ENCODE measurements at regions not wholly inside any gene's neighbourhood (a gene's known extent, or its start where the extent isn't known, plus 50 kb on each side); places are given as distances from the start of the nearest gene placed in this dataset.
"Not testable (repeated sequence)": the region's sequence is repeated elsewhere in the genome, so short reads cannot be mapped to it uniquely, and the experiment has no call there.

DNA sequence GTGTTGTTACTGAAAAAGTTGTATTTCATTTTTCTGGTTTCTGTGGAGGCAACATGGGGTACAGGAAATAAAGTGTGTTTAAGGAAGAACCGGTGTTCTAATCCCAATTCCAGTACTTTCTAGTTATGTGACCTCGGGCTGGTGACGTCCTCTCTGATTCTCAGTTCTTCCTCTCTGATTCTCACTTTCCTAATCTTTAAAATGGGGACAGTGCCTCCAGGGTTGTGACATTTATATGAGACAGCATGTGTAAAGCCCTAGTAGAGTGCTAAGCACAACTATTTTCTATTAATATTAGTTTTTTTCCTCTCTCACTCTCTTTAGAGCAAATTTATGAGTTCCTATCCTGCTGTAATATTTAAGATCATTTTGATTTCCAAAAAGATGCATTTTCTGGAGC, 50.9 kb upstream of the PTPDC1 start:
- ChIA-PET CTCF (no interaction called here), POLR2A (no interaction called here)

DNA sequence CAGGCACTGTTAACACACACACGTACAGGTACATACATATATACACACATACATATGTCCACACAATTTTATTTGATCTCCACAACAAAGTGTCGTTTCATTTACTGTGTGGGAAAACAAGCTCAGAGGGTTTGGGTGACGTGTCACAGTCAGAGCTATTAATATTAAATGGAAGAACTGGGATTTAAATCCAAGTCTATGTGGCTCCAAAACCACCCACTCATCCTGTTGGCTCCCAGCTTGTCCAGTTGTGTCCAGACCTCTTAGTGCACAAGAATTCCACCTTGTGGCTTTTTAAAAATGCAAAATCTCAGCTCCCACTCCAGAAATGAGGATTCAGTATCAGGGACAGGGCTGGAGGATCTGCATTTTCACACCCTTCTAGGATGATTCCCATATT, 52.3 kb upstream of the PTPDC1 start:
- ChIA-PET CTCF (interaction anchor here (0.8 kb wide), 2 partner anchors 17 to 181 kb away, joined by 3 read pairs; no protein-coding TSS in a partner anchor), POLR2A (no interaction called here)

DNA sequence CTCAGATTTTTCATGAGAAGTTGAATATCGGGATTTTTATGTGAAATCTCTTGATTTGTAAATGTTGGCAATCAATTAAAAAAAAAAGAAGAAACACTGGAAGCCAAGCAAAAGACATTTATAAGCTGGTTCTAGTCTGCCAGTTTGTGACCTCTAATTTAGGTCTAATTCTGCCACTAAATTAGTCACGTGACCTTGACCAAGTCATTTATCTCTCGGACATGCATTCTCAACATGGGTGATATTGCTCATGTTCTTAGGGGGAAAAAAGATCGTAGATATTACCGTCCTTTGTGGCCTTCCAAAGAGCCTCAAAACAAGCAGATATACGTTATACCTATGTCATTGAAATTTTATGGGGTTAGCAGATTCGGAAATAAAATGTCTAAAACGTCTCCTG, 52.9 kb upstream of the PTPDC1 start:
- ChIA-PET POLR2A (no interaction called here), CTCF (interaction anchor here (0.8 kb wide), 1 partner anchor 17 kb away, joined by 3 read pairs; no protein-coding TSS in a partner anchor)

DNA sequence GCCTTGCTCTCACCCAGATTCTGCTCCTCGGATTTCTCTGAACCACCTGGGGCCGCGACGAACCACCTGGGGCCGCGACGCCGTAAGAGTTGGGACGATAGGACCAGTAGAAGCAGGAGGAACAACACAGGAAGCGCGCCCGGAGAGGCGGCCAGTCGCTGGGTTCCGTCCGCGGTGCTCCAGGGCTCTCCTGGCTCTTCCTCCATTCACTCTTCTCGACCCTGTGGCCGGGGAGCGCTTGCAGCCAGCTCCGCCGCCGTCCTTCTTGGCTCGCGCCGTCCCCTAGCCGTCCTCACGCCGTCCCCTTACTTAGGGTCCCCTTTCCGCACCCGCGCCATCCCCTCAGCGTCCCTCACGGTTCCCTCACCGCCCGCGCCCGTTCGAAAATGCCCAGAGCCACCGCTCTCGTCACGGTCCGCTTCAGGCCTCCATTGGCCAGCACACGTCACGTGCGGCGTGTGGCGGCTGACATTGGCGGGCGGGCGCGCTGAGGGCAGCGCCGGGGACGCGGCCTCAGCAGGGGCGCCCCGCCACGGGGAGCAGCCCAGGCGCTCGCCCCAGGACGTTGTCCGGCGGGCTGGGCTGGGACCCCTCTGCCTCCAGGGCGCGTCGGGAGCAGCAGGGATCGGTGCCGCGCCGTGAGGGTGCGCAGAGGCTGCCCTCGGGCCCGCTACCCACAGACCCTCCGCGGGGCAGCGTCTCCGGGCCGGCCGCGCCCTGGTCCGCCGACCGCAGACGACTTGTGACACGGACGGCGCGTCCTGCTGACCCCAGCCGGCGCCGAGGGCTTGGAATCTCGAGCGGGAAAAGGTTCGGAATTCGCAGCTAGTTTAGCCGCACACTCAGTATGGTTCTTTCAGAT, 53.7 kb upstream of the PTPDC1 start:
- ChIA-PET CTCF (no interaction called here), POLR2A (no interaction called here)

DNA sequence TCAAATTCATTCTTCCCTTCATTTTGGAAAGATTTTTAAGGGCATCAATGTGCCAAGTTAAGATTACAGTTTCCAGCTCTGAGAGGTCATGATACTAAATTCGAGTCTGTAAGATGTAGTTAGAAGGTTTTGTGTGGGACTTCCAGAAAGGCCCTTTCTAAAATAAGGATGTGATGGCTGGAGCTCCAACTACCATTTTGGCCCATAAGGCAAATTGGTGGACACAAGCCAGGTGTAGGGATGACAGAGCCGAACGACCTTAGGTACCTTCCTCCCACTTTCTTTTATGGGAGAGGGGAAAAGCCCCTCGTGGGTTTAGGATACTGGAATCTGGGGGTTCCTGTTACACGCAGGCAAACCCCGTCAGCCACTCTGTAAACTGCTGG, 54.3 kb upstream of the PTPDC1 start:
- ChIA-PET CTCF (no interaction called here), POLR2A (no interaction called here)

DNA sequence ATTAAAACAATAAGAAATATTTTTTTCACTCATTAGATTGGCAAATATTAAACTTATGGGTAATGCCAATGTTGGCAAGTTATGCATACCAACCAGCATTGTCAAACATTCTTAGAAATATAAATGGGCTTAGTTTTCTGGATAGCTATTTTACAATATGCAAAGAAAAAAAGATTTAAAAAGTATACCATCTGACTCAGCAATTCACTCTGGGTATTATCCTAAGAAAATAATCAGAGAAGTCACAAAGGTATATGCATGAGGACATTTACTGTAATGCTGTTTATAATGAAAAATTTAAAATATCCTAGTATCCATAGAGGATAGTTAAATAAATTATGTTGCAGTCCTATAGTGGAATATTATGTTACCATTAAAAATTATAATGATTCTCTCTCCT, 57.4 kb upstream of the PTPDC1 start:
- ChIA-PET CTCF (interaction anchor here (1.3 kb wide), 1 partner anchor 12 kb away, joined by 7 read pairs; no protein-coding TSS in a partner anchor), POLR2A (no interaction called here)

DNA sequence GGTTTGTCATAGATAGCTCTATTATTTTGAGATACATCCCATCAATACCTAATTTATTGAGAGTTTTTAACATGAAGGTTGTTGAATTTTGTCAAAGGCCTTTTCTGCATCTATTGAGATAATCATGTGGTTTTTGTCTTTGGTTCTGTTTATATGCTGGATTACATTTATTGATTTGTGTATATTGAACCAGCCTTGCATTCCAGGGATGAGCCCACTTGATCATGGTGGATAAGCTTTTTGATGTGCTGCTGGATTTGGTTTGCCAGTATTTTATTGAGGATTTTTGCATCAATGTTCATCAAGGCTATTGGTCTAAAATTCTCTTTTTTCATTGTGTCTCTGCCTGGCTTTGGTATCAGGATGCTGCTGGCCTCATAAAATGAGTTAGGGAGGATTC, 61.8 kb upstream of the PTPDC1 start:
- CTCF ChIA-PET, POLR2A ChIA-PET: not testable (repeated sequence)

DNA sequence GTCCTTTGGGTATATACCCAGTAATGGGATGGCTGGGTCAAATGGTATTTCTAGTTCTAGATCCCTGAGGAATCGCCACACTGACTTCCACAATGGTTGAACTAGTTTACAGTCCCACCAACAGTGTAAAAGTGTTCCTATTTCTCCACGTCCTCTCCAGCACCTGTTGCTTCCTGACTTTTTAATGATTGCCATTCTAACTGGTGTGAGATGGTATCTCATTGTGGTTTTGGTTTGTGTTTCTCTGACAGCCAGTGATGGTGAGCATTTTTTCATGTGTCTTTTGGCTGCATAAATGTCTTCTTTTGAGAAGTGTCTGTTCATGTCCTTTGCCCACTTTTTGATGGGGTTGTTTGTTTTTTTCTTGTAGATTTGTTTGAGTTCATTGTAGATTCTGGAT, 63.4 kb upstream of the PTPDC1 start:
- CTCF ChIA-PET, POLR2A ChIA-PET: not testable (repeated sequence)

DNA sequence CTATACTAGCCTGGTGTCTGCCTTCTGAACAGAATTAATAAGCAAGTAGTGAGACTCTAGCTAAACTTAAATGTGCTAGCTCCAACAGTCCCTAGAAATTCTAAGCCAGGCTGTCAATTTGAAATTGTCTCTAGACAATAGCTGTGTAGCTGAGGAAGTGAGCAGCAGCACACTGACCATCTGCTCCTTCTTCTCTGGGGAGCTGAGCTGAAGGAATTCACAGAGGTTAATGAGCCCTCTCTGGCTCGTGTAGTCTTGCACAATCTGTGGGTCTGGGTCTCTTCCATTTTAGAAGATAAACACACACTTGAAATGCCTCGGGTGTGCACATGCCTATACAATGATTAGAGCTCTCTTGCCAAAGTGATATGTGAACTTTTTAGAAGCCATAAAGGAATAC, 63.5 kb upstream of the BARX1 start:
- ChIA-PET CTCF (no interaction called here), POLR2A (no interaction called here)

DNA sequence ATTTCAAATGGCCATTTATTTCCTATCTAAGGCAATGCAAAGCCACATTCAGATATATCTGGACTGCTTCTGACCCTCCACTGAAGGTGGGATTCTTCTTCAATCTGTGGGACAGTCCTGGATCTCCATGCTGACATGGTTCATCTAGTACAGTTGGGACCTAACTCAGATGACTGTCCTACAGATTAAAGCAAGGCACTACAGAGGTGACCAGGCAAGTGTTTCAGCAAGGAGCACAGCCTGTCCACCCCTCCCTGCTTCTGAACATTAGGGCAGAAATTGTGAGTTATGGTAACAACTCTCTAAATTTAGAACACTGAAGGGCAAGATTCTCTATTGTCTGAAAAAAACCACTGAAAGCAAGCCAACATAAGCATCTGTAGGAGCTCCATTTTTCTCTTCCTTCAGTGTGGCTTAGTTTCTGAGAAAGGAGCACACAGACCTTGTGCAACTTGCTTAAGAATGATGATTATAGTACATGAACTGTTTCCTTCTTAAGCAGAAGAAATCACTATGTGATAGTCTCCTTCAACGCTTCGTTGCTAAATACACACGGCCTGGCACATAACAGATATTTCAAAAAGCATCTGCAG, 62.9 kb upstream of the BARX1 start:
- CTCF ChIA-PET: no interaction called here
- POLR2A ChIA-PET: no interaction called here

DNA sequence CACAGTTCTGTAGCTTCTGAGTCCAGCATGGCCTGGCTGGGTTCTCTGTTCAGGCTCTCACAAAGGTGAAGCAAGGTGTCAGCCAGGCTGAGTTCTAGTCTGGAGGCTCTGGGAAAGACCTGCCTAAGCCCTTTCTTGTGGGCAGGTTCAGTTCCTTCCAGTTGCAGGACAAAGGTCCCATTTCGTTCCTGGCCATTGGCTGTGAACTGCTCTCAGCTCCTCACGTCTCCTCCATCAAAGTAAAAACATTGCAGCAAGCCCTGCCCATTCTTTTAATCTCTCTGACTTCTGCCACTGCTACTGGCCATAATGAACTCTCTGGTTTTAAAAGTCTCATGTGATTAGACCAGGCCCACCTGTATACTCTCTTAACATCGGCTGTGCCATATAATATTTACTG, 61.6 kb upstream of the BARX1 start:
- ChIA-PET CTCF (no interaction called here), POLR2A (no interaction called here)

DNA sequence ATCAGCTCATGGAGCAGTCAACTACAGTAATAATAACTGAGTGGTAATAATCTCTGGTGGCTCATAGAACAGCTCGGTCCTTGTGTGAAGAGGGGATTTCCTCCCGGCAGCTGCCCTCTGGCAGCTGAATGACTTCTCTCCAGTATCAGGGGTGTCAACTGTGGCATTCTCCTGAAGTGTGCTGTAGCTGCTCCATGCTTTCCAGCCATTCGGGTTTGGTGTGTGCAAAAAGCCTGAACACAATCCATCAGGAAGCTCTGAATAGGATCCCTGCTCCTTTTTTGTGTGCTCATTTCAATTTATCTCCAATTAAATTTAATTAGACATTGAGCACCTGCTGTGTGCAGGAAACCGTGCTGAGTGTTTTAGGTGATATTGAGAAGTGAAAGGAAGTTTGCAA, 59.8 kb upstream of the BARX1 start:
- POLR2A ChIA-PET: no interaction called here
- CTCF ChIA-PET: interaction anchor here (1.0 to 2.4 kb wide), 3 partner anchors 12 to 198 kb away, joined by 3 to 12 read pairs (median 7); no protein-coding TSS in a partner anchor

DNA sequence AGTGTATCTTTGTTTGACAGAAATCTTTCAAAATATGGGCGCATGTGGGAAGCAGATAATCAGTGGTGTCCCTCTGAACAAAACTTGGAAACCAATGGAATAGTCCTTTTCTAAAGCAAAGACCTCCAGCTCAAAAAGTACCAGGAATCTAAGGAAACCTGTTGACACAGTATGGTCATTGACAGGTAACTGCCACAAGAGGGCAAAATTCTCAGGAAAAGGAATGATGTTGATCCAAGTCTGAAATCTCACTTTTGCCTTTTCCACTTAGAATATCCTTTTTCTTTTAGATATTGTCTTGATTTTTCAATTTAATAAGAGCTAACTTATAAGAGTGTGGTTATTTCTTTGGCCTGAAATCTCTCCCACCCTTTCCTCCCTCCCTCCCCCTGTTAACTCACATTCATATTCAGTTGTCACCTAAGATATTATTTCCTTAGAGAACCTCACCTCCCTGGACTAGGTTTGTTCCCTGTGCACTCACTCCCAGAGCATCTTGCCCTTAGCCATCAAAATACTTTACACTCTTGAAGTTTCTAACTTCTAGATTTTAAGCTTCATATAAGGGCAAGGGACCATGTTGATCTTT, 59.0 kb upstream of the BARX1 start:
- ChIA-PET CTCF (interaction anchor here (0.7 to 2.4 kb wide), 4 partner anchors 13 to 199 kb away, joined by 3 to 12 read pairs (median 5); no protein-coding TSS in a partner anchor), POLR2A (no interaction called here)

DNA sequence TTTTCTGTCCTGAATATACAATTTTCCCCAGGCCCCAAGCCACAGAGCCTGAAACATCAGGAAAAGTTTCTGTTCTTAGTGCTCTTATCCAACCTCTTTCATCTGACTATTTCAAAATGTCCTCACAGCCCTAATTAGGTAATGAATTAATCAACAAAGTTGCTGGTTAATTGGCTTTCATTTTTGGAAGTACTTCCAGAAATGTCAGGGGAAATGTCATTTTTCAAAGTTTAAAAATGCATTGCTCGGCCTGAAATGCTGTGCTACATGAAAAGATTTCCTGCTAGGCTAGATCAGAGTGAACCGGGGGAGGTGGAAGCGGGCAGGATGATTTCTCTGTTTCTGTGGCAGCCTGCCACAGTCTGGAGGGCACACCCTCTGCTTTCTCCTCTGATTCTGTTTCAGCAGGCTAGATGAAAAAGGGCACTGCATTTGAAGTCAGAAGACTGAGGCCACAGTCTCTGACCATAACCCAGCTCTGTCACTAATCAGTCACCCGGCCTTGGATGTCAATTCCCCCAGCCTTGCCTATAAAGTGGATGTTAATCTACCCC, 55.9 kb upstream of the BARX1 start:
- CTCF ChIA-PET: interaction anchor here (1.2 kb wide), 1 partner anchor 9 kb away, joined by 3 read pairs; no protein-coding TSS in a partner anchor
- POLR2A ChIA-PET: no interaction called here

DNA sequence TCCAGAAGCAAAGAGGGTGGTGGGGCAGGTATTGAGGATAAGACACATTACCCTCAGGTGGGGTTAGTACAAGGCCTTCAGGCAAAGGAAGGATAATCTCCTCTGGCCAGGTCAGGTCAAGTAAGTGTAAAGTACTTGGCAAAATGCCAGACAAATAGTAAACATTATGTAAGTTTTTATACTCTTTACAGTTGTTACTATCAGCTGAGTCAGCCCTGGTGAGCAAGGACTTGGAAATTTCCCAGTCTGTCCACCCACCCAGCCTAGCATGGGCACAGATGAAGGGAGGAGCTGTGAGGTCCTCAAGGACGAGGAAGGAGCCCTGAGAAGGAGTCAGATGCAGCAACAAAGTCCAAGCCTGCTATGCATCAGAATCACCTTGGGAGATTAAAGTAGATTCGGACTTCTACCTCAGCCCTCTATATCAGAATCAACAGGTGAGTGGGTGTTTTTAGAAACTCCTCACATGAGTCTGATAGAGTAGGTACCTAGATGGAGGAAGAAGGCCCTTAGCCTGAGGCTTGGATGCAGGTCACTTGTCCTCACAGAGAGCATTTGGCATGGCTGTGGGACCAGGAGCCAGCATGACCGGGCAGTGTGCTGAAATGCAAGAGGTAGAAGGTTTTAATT, 50.2 kb upstream of the BARX1 start:
- CTCF ChIA-PET: no interaction called here
- POLR2A ChIA-PET: no interaction called here
